ENCODE measurements at regions not wholly inside any gene's neighbourhood (a gene's known extent, or its start where the extent isn't known, plus 50 kb on each side); places are given as distances from the start of the nearest gene placed in this dataset.

DNA sequence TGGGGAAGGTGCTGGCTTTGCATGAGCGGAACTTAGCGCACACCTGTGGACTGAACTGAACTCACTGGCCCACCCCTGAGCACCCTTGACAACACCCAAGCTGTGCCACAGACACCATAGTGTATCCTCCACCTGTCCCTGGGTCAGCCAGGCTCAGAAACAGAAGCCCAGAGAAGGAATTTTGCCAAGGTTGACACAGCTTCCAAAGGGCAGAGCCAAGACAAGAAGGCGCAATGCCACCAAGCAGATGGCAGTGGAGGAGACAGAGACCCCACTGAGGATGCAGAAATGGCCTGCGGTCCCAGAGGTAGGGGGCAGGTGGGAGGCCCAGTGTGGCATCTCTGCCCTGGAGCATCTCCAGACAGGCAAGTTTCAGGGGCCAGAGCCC, 169.0 kb downstream of the ENGASE start:
- Histone ChIP-seq H3K4me3 (no peak overlapping the region), H3K36me3 (no peaks in the 10 kb centered on the region), H3K9me3 (peaks cover 0 to 7% of the 10 kb centered on the region in 2 donors), H3K27me3 (peaks cover 0 to 52% of the 10 kb centered on the region in 2 donors), H3K4me1 (no peaks in the 10 kb centered on the region), H3K27ac (no peak overlapping the region)
- intact Hi-C loops (cut with DNase I; ENCODE audit: low total_unique reads) = no loop called here
- no peak for DNase-seq (ENCODE audit: low spot score in 2 of 2)
- no peak for TF ChIP-seq POLR2AphosphoS5 (IDR thresholded peaks at IDR 0.05)
- TF ChIP-seq, protein P1, sequence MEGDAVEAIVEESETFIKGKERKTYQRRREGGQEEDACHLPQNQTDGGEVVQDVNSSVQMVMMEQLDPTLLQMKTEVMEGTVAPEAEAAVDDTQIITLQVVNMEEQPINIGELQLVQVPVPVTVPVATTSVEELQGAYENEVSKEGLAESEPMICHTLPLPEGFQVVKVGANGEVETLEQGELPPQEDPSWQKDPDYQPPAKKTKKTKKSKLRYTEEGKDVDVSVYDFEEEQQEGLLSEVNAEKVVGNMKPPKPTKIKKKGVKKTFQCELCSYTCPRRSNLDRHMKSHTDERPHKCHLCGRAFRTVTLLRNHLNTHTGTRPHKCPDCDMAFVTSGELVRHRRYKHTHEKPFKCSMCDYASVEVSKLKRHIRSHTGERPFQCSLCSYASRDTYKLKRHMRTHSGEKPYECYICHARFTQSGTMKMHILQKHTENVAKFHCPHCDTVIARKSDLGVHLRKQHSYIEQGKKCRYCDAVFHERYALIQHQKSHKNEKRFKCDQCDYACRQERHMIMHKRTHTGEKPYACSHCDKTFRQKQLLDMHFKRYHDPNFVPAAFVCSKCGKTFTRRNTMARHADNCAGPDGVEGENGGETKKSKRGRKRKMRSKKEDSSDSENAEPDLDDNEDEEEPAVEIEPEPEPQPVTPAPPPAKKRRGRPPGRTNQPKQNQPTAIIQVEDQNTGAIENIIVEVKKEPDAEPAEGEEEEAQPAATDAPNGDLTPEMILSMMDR (IDR thresholded peaks at IDR 0.05) = no peak
- TF ChIP-seq POLR2A (IDR thresholded peaks at IDR 0.05) = no peak

DNA sequence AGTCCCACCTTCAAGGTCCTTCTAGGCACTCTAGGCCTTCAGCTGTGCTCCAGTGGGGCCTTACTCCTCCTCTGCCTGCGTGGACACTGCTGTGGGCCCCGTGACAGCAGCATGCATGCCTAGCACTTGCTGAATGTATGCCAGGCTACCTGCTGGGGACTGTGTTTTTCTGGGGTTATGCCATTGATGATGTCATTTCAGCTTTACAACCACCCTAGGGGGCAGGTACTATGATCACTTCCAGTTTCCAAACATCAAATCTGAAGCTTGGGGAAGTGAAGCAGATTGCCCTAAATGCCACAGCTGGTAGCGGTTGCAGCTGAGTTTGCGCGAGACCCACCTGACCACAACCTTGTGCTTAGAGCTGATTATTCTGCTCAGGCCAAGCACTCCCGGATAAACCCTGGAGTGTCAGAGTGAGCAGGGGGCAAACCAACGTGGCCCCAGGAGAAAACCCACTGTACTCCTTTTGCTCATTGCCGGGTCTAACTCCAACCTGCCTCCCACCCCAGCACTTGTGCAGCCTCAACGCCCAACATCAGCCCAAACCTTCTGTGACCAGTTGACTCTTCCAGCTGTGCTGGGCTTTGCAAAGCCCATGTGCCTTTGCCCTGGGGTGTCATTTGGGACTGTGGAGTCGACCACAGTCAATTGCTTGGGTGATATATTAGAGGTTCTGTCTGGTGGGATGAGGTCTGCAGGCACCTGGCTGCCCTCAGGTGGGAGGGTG, 168.4 kb downstream of the ENGASE start:
- intact Hi-C loops (cut with DNase I; ENCODE audit: low total_unique reads) = no loop called here
- H3K4me3 ChIP-seq = no peak overlapping the region
- peaks cover 0 to 46% of the 10 kb centered on the region in 2 donors for H3K27me3 ChIP-seq
- H3K4me1 ChIP-seq = no peaks in the 10 kb centered on the region
- TF ChIP-seq, protein P1 (IDR thresholded peaks at IDR 0.05) = no peak
- TF ChIP-seq POLR2A (IDR thresholded peaks at IDR 0.05) (no peak), POLR2AphosphoS5 (IDR thresholded peaks at IDR 0.05) (no peak)
- DNase-seq (ENCODE audit: low spot score in 2 of 2) = no peak
- no peak overlapping the region for H3K27ac ChIP-seq
- H3K36me3 ChIP-seq = no peaks in the 10 kb centered on the region
- H3K9me3 ChIP-seq = peaks cover 0 to 7% of the 10 kb centered on the region in 2 donors

DNA sequence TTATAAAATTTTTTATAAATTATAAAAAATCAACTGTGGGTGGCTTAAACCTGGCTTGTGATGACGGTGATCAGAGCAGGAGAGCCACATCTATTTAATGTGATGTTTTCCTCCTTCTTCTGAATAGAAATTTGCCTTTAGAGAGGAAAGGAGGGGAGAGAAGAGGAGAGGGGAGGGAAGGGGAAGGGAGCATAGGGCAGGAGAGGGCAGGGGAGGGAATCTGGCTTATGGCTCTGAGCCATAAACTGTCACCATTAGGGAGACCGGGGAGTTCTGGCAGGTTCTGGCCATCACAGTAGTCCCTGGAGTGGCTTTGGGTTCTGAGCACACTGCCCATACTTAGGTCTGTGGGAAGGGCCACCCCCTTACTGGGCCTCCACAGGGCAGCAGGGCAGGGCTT, 167.8 kb downstream of the ENGASE start:
- no peak for DNase-seq (ENCODE audit: low spot score in 2 of 2)
- no peak overlapping the region for H3K27ac ChIP-seq
- no peak overlapping the region for H3K4me3 ChIP-seq
- peaks cover 0 to 40% of the 10 kb centered on the region in 2 donors for H3K27me3 ChIP-seq
- no peaks in the 10 kb centered on the region for H3K36me3 ChIP-seq
- no peak for TF ChIP-seq POLR2A (IDR thresholded peaks at IDR 0.05)
- TF ChIP-seq, protein P1 (IDR thresholded peaks at IDR 0.05) = no peak
- no peak for TF ChIP-seq POLR2AphosphoS5 (IDR thresholded peaks at IDR 0.05)
- H3K9me3 ChIP-seq = peaks cover 0 to 7% of the 10 kb centered on the region in 2 donors
- intact Hi-C loops (cut with DNase I; ENCODE audit: low total_unique reads) = no loop called here
- H3K4me1 ChIP-seq = no peaks in the 10 kb centered on the region

DNA sequence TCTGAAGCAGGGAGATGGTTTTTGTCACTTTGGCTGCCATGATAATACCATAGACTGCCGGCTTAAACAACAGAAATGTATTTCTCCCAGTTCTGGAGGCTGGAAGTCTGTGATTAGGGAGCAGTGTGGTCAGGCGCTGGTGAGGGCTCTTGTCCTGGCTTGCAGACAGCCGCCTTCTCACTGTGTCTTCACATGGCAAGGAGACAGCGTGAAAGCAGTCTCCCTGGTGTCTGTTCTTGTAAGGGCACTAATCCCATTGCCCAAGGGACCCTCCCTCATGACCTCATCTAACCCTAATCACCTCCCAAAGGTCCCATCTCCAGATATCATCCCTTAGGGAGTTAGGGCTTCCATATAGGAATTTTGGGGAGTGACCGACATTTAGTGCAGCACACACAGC, 167.0 kb downstream of the ENGASE start:
- Histone ChIP-seq H3K36me3 (no peaks in the 10 kb centered on the region), H3K27me3 (peaks cover 0 to 32% of the 10 kb centered on the region in 2 donors), H3K27ac (no peak overlapping the region), H3K4me3 (no peak overlapping the region), H3K9me3 (peaks cover 0 to 7% of the 10 kb centered on the region in 2 donors), H3K4me1 (no peaks in the 10 kb centered on the region)
- TF ChIP-seq POLR2A (IDR thresholded peaks at IDR 0.05) (no peak), POLR2AphosphoS5 (IDR thresholded peaks at IDR 0.05) (no peak)
- TF ChIP-seq, protein P1 (IDR thresholded peaks at IDR 0.05) = no peak
- intact Hi-C loops (cut with DNase I; ENCODE audit: low total_unique reads) = loop anchor here (2.0 kb wide), 1 partner anchor 75 kb away; no protein-coding TSS in a partner anchor
- no peak for DNase-seq (ENCODE audit: low spot score in 2 of 2)

DNA sequence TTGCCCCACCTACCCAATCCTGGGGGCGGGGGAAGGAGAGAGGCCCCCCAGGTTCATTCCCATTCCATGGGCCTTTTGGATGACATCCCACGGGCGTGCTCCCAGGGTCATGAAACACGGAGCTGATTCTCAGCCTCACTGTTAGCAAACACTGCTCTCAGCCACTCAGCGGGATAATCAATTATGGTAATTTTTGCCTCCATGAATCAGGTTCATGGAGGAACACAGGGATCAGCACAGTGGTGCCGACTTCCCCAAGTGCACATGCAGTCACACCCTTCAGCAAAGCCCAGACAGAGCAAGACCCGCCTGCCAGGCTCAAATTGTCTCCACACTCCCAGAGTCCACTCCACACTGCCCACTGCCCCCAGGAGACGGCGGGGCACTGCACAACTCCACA, 164.6 kb downstream of the ENGASE start:
- no peak overlapping the region for H3K4me3 ChIP-seq
- TF ChIP-seq POLR2A (IDR thresholded peaks at IDR 0.05) (no peak), POLR2AphosphoS5 (IDR thresholded peaks at IDR 0.05) (no peak)
- TF ChIP-seq, protein P1 (IDR thresholded peaks at IDR 0.05) = no peak
- H3K36me3 ChIP-seq = no peaks in the 10 kb centered on the region
- H3K27me3 ChIP-seq = peaks cover 0 to 38% of the 10 kb centered on the region in 2 donors
- no peaks in the 10 kb centered on the region for H3K4me1 ChIP-seq
- peaks cover 0 to 7% of the 10 kb centered on the region in 2 donors for H3K9me3 ChIP-seq
- no peak for DNase-seq (ENCODE audit: low spot score in 2 of 2)
- no peak overlapping the region for H3K27ac ChIP-seq
- intact Hi-C loops (cut with DNase I; ENCODE audit: low total_unique reads) = no loop called here

All from breast epithelium (tissue), 4 donors.